NOMO-1 treated with DMSO at 0.1 percent for 48 hours (cell line): ENCODE measurements at regions not wholly inside any gene's neighbourhood (a gene's known extent, or its start where the extent isn't known, plus 50 kb on each side); places are given as distances from the start of the nearest gene placed in this dataset.

Experiments
- DNase-seq: peaks from one replicate; lab custom pipeline; 2025; ENCODE audit not compliant: unreplicated experiment; lab: John Stamatoyannopoulos, UW

- DNase-seq = no peak
These were observed 490.2 kb upstream of the MGMT start for GRCh38 chr10:128976856-128977255.

GRCh38 chr10:128978211-128978610, 488.8 kb upstream of the MGMT start:
- no peak for DNase-seq

- no peak for DNase-seq
These were observed 487.6 kb upstream of the MGMT start for GRCh38 chr10:128979405-128979804.

GRCh38 chr10:128981251-128981650, 485.8 kb upstream of the MGMT start:
- no peak for DNase-seq

- no peak for DNase-seq
These were observed 485.0 kb upstream of the MGMT start for GRCh38 chr10:128981881-128982615.

GRCh38 chr10:128982616-128982915, 484.5 kb upstream of the MGMT start:
- no peak for DNase-seq

GRCh38 chr10:128985036-128985435, 482.0 kb upstream of the MGMT start:
- no peak for DNase-seq

- DNase-seq = no peak
These were observed 476.1 kb upstream of the MGMT start for GRCh38 chr10:128990986-128991385.

- DNase-seq = no peak
These were observed 474.3 kb upstream of the MGMT start for GRCh38 chr10:128992770-128993169.

- no peak for DNase-seq
These were observed 473.6 kb upstream of the MGMT start for GRCh38 chr10:128993443-128993842.

GRCh38 chr10:128993911-128994538, 473.0 kb upstream of the MGMT start:
- DNase-seq = no peak

- DNase-seq = no peak
These were observed 472.4 kb upstream of the MGMT start for GRCh38 chr10:128994598-128995143.

- DNase-seq = no peak
These were observed 471.4 kb upstream of the MGMT start for GRCh38 chr10:128995676-128996075.

- DNase-seq = no peak
These were observed 470.9 kb upstream of the MGMT start for GRCh38 chr10:128996092-128996491.

GRCh38 chr10:128998101-128998805, 468.8 kb upstream of the MGMT start:
- DNase-seq = no peak

GRCh38 chr10:129004398-129004797, 462.6 kb upstream of the MGMT start:
- no peak for DNase-seq

- no peak for DNase-seq
These were observed 462.0 kb upstream of the MGMT start for GRCh38 chr10:129005080-129005479.

GRCh38 chr10:129005804-129006203, 461.2 kb upstream of the MGMT start:
- DNase-seq = no peak

GRCh38 chr10:129018511-129018910, 448.5 kb upstream of the MGMT start:
- no peak for DNase-seq

GRCh38 chr10:129020651-129021330, 446.2 kb upstream of the MGMT start:
- no peak for DNase-seq

- DNase-seq = no peak
These were observed 445.3 kb upstream of the MGMT start for GRCh38 chr10:129021594-129022304.
